ENCODE measurements at regions not wholly inside any gene's neighbourhood (a gene's known extent, or its start where the extent isn't known, plus 50 kb on each side); places are given as distances from the start of the nearest gene placed in this dataset.

DNA sequence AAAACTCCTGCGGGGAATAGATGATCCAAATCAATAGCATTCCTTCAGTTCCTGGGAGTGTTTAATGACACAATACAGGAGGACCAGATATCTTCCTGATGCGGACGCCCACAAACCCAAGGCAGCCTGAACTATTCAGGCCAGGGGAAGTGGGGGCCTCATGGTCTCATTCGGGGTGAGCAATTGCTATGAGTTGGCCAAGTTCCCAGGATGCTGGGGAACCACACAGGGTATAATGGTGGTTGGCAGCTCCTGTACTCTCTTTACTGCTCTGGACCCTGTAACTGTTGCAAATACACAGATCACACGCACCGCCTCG is 401.2 kb downstream of the IRS2 start:
- Histone ChIP-seq H3K4me3 (no peak overlapping the region), H3K36me3 (no peaks in the 10 kb centered on the region), H3K27ac (no peak overlapping the region), H3K27me3 (no peaks in the 10 kb centered on the region), H3K9me3 (no peaks in the 10 kb centered on the region), H3K4me1 (no peaks in the 10 kb centered on the region)
- ATAC-seq = no peak
- intact Hi-C loops (cut with DNase I) = no loop called here
- DNase-seq = no peak
- TF ChIP-seq, protein P1, sequence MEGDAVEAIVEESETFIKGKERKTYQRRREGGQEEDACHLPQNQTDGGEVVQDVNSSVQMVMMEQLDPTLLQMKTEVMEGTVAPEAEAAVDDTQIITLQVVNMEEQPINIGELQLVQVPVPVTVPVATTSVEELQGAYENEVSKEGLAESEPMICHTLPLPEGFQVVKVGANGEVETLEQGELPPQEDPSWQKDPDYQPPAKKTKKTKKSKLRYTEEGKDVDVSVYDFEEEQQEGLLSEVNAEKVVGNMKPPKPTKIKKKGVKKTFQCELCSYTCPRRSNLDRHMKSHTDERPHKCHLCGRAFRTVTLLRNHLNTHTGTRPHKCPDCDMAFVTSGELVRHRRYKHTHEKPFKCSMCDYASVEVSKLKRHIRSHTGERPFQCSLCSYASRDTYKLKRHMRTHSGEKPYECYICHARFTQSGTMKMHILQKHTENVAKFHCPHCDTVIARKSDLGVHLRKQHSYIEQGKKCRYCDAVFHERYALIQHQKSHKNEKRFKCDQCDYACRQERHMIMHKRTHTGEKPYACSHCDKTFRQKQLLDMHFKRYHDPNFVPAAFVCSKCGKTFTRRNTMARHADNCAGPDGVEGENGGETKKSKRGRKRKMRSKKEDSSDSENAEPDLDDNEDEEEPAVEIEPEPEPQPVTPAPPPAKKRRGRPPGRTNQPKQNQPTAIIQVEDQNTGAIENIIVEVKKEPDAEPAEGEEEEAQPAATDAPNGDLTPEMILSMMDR (IDR thresholded peaks at IDR 0.05) = no peak

- intact Hi-C loops (cut with DNase I) = no loop called here
- no peaks in the 10 kb centered on the region for H3K27me3 ChIP-seq
- ATAC-seq = no peak
- no peaks in the 10 kb centered on the region for H3K4me1 ChIP-seq
- no peak for DNase-seq
- TF ChIP-seq, protein P1 (IDR thresholded peaks at IDR 0.05) = no peak
- no peak overlapping the region for H3K27ac ChIP-seq
- H3K4me3 ChIP-seq = no peak overlapping the region
- no peaks in the 10 kb centered on the region for H3K36me3 ChIP-seq
- H3K9me3 ChIP-seq = no peaks in the 10 kb centered on the region
Observed at GRCh38 chr13:109384491-109385241, 401.7 kb downstream of the IRS2 start.

- DNase-seq (no peak), ATAC-seq (no peak)
- Histone ChIP-seq H3K9me3 (no peaks in the 10 kb centered on the region), H3K27me3 (no peaks in the 10 kb centered on the region), H3K36me3 (no peaks in the 10 kb centered on the region), H3K4me3 (no peak overlapping the region), H3K27ac (no peak overlapping the region), H3K4me1 (no peaks in the 10 kb centered on the region)
- TF ChIP-seq, protein P1 (IDR thresholded peaks at IDR 0.05) = no peak
- intact Hi-C loops (cut with DNase I) = no loop called here
Observed at GRCh38 chr13:109383683-109384082, 402.7 kb downstream of the IRS2 start.

- TF ChIP-seq, protein P1 (IDR thresholded peaks at IDR 0.05) = no peak
- Histone ChIP-seq H3K4me3 (no peak overlapping the region), H3K4me1 (no peaks in the 10 kb centered on the region), H3K27ac (no peak overlapping the region), H3K36me3 (no peaks in the 10 kb centered on the region), H3K9me3 (no peaks in the 10 kb centered on the region), H3K27me3 (no peaks in the 10 kb centered on the region)
- ATAC-seq = no peak
- DNase-seq = no peak
- intact Hi-C loops (cut with DNase I) = no loop called here
Observed at GRCh38 chr13:109381546-109382180, 404.7 kb downstream of the IRS2 start.

DNA sequence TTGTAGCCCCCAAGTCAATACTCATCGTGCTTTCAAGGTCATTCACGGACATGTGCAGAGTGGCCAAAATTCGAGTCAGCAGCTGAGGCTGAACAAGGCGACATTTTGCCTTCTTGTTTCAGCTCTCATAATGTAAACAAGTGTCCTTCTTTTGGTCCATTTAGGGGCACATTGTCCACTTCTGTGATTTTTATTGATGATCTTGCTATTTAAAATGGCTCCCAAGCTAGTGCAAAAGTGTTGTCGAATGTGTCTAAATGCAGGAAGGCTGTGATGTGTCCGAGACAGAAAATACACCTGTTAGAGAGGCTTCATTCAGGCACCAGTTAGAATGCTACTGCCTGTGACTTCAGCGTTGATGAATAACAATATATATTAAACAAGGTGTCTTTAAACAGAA is 405.9 kb downstream of the IRS2 start:
- Histone ChIP-seq H3K9me3 (no peaks in the 10 kb centered on the region), H3K4me3 (no peak overlapping the region), H3K27me3 (no peaks in the 10 kb centered on the region), H3K27ac (no peak overlapping the region), H3K36me3 (no peaks in the 10 kb centered on the region), H3K4me1 (no peaks in the 10 kb centered on the region)
- intact Hi-C loops (cut with DNase I) = no loop called here
- TF ChIP-seq, protein P1 (IDR thresholded peaks at IDR 0.05) = no peak
- DNase-seq (no peak), ATAC-seq (no peak)

All from upper lobe of right lung (tissue), 1 donor.